PC-3 (cell line): ENCODE measurements at regions not wholly inside any gene's neighbourhood (a gene's known extent, or its start where the extent isn't known, plus 50 kb on each side); places are given as distances from the start of the nearest gene placed in this dataset.

Experiments used
- EZH2phosphoT487 ChIP-seq: fragments of 300-600 bp; sonication (generic); IDR thresholded peaks from 2 replicates; pipeline ENCODE4 v1.6.1; 2018; ENCODE audit warnings: mild to moderate bottlenecking, antibody characterized with exemption, low read length, borderline replicate concordance
- TF ChIP-seq, protein P1 (sequence below): fragments of 300-600 bp; sonication (generic); conservative IDR thresholded peaks from 2 replicates; pipeline ENCODE4 v1.5.1; 2017; ENCODE audit warnings: antibody characterized with exemption, low read depth, mild to moderate bottlenecking, low read length

DNA sequence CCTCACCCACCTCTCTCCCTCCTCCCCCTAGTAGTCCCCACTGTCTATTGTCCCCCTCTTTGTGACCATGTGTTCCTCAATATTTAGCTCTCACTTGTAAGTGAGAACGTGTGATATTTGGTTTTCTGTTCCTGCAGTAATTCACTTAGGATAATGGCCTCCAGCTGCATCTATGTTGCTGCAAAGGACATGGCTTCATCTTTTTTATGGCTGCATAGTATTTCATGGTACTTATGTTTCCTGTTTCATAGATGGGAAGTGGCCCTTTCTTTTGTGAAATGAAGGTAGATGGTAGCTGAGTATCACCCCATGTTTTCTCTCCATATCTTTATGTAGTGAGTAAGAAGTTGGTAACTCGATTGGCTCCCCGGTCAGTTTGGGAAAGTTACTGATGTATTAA, 66.6 kb upstream of the CREB3L1 start:
- TF ChIP-seq, protein P1, sequence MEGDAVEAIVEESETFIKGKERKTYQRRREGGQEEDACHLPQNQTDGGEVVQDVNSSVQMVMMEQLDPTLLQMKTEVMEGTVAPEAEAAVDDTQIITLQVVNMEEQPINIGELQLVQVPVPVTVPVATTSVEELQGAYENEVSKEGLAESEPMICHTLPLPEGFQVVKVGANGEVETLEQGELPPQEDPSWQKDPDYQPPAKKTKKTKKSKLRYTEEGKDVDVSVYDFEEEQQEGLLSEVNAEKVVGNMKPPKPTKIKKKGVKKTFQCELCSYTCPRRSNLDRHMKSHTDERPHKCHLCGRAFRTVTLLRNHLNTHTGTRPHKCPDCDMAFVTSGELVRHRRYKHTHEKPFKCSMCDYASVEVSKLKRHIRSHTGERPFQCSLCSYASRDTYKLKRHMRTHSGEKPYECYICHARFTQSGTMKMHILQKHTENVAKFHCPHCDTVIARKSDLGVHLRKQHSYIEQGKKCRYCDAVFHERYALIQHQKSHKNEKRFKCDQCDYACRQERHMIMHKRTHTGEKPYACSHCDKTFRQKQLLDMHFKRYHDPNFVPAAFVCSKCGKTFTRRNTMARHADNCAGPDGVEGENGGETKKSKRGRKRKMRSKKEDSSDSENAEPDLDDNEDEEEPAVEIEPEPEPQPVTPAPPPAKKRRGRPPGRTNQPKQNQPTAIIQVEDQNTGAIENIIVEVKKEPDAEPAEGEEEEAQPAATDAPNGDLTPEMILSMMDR: no peak
- no peak for TF ChIP-seq EZH2phosphoT487
